HG02610 (cell line): ENCODE measurements at regions not wholly inside any gene's neighbourhood (a gene's known extent, or its start where the extent isn't known, plus 50 kb on each side); places are given as distances from the start of the nearest gene placed in this dataset.

ENCODE experiments used
- ATAC-seq: cut with Tn5 transposase; IDR thresholded peaks from one replicate; pipeline ENCODE4 v1.9.1; 2021; ENCODE audit warnings: mild to moderate bottlenecking, moderate library complexity; ENCODE audit not compliant: unreplicated experiment

GRCh38 chr16:85320677-85321385 is 208.6 kb upstream of the CIBAR2 start:
- ATAC-seq, result no peak

- ATAC-seq, result no peak
These were observed 209.4 kb upstream of the CIBAR2 start for GRCh38 chr16:85321509-85322271.

DNA sequence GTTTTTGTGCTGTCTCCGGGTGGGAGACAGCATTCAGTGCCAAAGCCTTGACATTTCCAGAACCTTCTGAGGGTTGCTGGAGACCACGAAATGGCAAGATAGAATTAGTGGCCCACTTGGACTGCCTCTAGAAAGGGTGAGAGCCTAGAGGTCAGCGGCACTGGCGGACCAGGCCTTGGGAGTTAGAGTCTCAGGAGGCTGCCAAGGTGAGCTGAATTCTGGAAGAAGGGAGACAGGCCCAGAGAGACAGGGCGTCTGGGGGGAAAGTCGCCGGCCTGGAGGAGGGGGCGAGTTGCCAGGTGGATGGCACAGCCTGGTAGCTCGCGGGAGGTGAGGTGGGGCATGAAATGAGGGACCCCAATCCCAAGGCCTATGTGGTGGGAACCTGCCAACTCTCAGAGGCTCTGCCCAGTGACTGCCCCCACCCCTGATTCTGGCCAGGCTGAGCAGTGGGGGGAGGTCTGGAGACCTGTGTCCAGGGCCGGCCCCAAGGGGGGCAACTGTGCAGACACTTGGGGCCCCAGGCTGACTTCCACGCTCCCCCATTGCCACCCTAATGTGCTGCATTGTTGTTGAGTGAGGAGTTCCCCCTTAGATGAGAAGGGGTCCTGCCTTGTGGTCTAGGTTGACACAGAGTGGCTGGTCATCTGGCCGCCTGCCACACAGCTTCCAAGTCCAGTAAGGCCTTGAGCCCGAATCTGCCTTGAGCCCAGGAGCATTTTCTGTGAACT is 211.1 kb upstream of the CIBAR2 start:
- no peak for ATAC-seq

DNA sequence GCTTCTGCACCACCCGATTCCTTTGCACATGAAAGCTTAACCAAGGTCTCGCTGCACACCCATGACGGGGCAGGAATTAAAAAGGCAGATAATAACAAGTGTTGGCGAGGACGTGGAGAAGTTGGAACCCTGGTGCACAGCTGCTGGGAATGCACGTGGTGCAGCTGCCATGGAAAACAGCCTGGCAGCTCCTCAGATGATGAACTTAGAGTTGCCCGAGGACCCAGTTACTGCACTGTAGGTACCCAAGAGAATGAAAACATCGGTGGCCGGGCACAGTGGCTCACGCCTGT is 211.6 kb upstream of the CIBAR2 start:
- ATAC-seq, result no peak

- ATAC-seq, result no peak
These were observed 212.2 kb upstream of the CIBAR2 start for GRCh38 chr16:85324488-85324887.

DNA sequence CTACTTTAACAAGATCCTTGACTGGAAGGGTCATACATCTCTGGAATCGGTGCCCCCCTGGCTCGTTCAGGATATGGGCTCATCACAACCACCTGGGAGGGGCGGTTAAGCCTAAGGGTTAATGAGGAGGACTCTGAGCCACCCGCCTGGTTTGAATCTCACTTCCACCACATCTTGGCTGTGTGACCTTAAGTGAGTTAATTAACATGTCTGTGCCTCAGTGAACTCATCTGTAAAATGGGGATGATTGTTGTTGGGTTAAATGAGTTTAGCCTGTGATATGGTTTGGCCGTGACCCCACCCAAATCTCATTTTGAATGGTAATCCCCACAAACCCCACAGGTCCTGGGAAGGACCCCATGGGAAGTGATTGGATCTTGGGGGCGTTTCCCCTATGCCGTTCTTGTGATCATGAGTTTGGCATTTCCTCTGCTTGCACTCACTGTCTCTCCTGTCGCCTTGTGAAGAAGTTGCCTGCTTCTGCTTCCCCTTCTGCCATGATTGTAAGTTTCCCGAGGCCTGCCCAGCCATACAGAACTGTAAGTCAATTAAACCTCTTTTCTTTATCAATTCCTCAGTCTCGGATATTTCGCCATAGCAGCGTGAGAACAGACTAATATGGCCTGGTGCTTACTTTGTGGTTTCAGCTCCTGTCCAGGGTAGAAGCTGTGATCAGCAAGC is 214.0 kb upstream of the CIBAR2 start:
- no peak for ATAC-seq

GRCh38 chr16:85326794-85327181 is 214.5 kb upstream of the CIBAR2 start:
- ATAC-seq, result no peak

GRCh38 chr16:85327731-85328675 is 215.7 kb upstream of the CIBAR2 start:
- no peak for ATAC-seq

DNA sequence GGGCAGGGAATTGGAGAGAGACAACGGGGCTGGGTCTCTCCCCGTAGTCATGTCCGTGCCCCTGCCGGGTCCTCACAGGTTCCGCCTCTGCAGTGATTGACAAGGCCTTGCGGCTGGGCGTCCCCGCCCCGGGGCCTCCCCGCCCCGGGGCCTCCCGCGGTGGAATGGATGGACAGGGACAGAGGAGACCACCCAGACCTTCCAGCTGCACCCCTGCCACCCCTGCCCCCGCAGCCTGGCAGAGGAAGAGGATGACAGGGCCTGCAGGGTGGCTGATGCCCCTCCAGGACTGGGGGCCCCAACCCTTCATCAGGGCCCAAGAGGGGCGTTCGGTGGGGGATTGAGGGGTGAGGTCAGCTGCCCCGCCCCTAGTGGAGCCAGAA is 216.4 kb upstream of the CIBAR2 start:
- no peak for ATAC-seq

GRCh38 chr16:85329059-85329812 is 217.0 kb upstream of the CIBAR2 start:
- no peak for ATAC-seq

- ATAC-seq, result no peak
These were observed 217.9 kb upstream of the CIBAR2 start for GRCh38 chr16:85330006-85330693.

GRCh38 chr16:85330694-85331188 is 218.5 kb upstream of the CIBAR2 start:
- ATAC-seq, result no peak

DNA sequence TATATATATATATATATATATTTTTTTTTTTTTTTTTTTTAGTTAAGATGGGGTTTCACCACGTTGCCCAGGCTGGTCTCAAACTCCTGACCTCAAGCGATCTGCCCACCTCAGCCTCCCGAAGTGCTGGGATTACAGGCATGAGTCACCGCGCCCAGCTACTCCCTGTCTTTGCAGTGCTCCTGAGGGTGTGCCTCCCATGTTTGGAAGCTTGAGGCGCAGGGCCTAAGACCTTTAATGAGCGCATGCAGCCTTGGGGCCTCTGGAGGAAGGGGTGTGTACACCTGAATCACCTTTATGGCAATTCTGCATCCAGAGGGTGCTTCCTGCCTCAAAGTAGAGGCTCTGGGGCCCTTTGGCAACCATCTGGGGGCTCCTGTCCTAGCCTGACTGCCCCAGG is 219.4 kb upstream of the CIBAR2 start:
- no peak for ATAC-seq

GRCh38 chr16:85332175-85332574 is 219.9 kb upstream of the CIBAR2 start:
- no peak for ATAC-seq

GRCh38 chr16:85333337-85333736 is 221.1 kb upstream of the CIBAR2 start:
- ATAC-seq, result no peak

- no peak for ATAC-seq
These were observed 221.7 kb upstream of the CIBAR2 start for GRCh38 chr16:85333744-85334640.

GRCh38 chr16:85334718-85335583 is 222.7 kb upstream of the CIBAR2 start:
- no peak for ATAC-seq
